Smooth muscle cell (in vitro differentiated cells): ENCODE measurements at regions not wholly inside any gene's neighbourhood (a gene's known extent, or its start where the extent isn't known, plus 50 kb on each side); places are given as distances from the start of the nearest gene placed in this dataset.

Source experiments
- DNase-seq: peaks from one replicate; lab custom pipeline; 2025; ENCODE audit not compliant: unreplicated experiment; lab: John Stamatoyannopoulos, UW
- H2AFZ ChIP-seq: fragments of 200-600 bp; sonication (generic); 2 replicates; pipeline ENCODE4 v1.6.0; 2016; ENCODE audit warnings: antibody characterized with exemption, low read depth, mild to moderate bottlenecking
- H3F3A ChIP-seq: fragments of 200-600 bp; sonication (generic); 2 replicates; pipeline ENCODE4 v1.6.0; 2017; ENCODE audit warnings: antibody characterized with exemption, low read depth
- H3K27ac ChIP-seq: fragments of 200-600 bp; sonication (generic); 2 replicates; pipeline ENCODE4 v1.5.1; 2016; ENCODE audit warnings: low read depth, mild to moderate bottlenecking
- H3K27me3 ChIP-seq: fragments of 200-600 bp; sonication (generic); 2 replicates; pipeline ENCODE4 v1.6.1; 2016; ENCODE audit warnings: low read depth, mild to moderate bottlenecking
- H3K36me3 ChIP-seq: fragments of 200-600 bp; sonication (generic); 2 replicates; pipeline ENCODE4 v1.5.1; 2016; ENCODE audit warnings: low read depth
- H3K4me1 ChIP-seq: fragments of 200-600 bp; sonication (generic); 2 replicates; pipeline ENCODE4 v1.5.1; 2016; ENCODE audit warnings: low read depth
- H3K4me2 ChIP-seq: fragments of 200-600 bp; sonication (generic); 2 replicates; pipeline ENCODE4 v1.6.0; 2016; ENCODE audit warnings: mild to moderate bottlenecking
- H3K4me3 ChIP-seq: fragments of 200-600 bp; sonication (generic); 2 replicates; pipeline ENCODE4 v1.5.1; 2016; ENCODE audit warnings: mild to moderate bottlenecking
- H3K79me2 ChIP-seq: fragments of 200-600 bp; sonication (generic); 2 replicates; pipeline ENCODE4 v1.6.0; 2016; ENCODE audit warnings: low read depth, mild to moderate bottlenecking
- H3K9ac ChIP-seq: fragments of 200-600 bp; sonication (generic); 2 replicates; pipeline ENCODE4 v1.6.0; 2016; ENCODE audit warnings: low read depth
- H3K9me3 ChIP-seq: fragments of 200-600 bp; sonication (generic); replicated peaks from 2 replicates; pipeline ENCODE4 v1.5.1; 2016; ENCODE audit warnings: low read depth
- H4K20me1 ChIP-seq: fragments of 200-600 bp; sonication (generic); 2 replicates; pipeline ENCODE4 v1.6.0; 2016; ENCODE audit warnings: low read depth
- WGBS: methylation state at CpG from one replicate; pipeline ENCODE4 v1.1.7; 2016; ENCODE audit warnings: low lambda C conversion rate; 5-methylcytosine and 5-hydroxymethylcytosine counted together
- TF ChIP-seq, protein P1 (sequence below): fragments of 200-600 bp; sonication (generic); IDR thresholded peaks from 2 replicates; pipeline ENCODE4 v1.5.1; 2017; ENCODE audit warnings: borderline replicate concordance, mild to moderate bottlenecking, antibody characterized with exemption; ENCODE audit not compliant: insufficient read depth, poor library complexity, severe bottlenecking

GRCh38 chr13:68506888-68507551, 1276.9 kb upstream of the PCDH9 start:
- Histone ChIP-seq H3K36me3 (no peaks in the 10 kb centered on the region), H3K27ac (no peak overlapping the region), H3K4me3 (no peak overlapping the region), H3F3A (no peaks in the 10 kb centered on the region), H3K4me1 (no peaks in the 10 kb centered on the region), H4K20me1 (no peaks in the 10 kb centered on the region), H3K27me3 (no peaks in the 10 kb centered on the region), H3K9ac (no peak overlapping the region), H3K79me2 (no peaks in the 10 kb centered on the region), H3K9me3 (no peaks in the 10 kb centered on the region), H2AFZ (no peak overlapping the region), H3K4me2 (no peak overlapping the region)
- TF ChIP-seq, protein P1, sequence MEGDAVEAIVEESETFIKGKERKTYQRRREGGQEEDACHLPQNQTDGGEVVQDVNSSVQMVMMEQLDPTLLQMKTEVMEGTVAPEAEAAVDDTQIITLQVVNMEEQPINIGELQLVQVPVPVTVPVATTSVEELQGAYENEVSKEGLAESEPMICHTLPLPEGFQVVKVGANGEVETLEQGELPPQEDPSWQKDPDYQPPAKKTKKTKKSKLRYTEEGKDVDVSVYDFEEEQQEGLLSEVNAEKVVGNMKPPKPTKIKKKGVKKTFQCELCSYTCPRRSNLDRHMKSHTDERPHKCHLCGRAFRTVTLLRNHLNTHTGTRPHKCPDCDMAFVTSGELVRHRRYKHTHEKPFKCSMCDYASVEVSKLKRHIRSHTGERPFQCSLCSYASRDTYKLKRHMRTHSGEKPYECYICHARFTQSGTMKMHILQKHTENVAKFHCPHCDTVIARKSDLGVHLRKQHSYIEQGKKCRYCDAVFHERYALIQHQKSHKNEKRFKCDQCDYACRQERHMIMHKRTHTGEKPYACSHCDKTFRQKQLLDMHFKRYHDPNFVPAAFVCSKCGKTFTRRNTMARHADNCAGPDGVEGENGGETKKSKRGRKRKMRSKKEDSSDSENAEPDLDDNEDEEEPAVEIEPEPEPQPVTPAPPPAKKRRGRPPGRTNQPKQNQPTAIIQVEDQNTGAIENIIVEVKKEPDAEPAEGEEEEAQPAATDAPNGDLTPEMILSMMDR = no peak
- DNase-seq = no peak
- WGBS = 75% methylated on average over 8 of the region's 8 CpGs

DNA sequence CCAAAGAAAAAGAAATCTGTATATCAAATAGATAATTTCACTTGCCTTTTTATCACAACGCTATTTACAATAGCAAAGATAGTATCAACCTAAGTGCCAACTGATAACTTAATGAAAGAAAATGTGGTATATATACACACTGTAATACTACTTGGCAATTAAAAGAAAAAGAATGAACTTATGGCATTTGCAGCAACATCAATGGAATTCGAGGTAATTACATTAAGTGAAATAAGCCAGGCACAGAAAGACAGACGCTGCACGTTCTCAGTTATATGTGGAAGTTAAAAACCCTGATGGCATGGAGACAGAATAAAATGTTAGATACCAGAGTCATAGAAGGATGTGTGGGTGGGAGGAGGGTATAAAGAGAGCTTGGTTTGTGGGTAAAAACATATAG, 1260.5 kb upstream of the PCDH9 start:
- no peaks in the 10 kb centered on the region for H4K20me1 ChIP-seq
- H3K4me1 ChIP-seq = no peaks in the 10 kb centered on the region
- H3K27ac ChIP-seq = no peak overlapping the region
- DNase-seq = no peak
- TF ChIP-seq, protein P1 = no peak
- no peaks in the 10 kb centered on the region for H3K36me3 ChIP-seq
- no peak overlapping the region for H3K4me2 ChIP-seq
- H2AFZ ChIP-seq = no peak overlapping the region
- H3K27me3 ChIP-seq = no peaks in the 10 kb centered on the region
- H3K79me2 ChIP-seq = no peaks in the 10 kb centered on the region
- 62% methylated on average over 4 of the region's 4 CpGs for whole genome bisulfite sequencing
- H3K4me3 ChIP-seq = no peak overlapping the region
- no peak overlapping the region for H3K9ac ChIP-seq
- no peaks in the 10 kb centered on the region for H3K9me3 ChIP-seq
- H3F3A ChIP-seq = no peaks in the 10 kb centered on the region

DNA sequence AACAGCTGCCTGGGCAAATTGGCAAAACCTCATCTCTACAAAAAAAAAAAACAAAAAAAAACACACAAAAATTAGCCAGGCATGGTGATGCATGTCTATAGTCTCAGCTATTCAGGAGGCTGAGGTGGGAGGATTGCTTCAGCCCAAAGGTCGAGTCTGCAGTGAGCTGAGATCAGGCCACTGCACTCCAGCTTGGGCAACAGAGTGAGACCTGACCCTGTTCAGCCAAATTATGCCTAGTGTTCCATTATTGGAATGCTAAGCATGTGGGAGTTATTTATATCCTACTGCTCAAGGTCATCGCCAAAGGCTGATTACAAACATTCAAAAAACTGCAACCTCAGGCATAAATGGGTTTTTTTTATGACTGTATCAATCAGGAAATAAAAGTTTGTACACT, 1251.0 kb upstream of the PCDH9 start:
- no peaks in the 10 kb centered on the region for H3F3A ChIP-seq
- H3K27ac ChIP-seq = no peak overlapping the region
- no peak overlapping the region for H3K4me2 ChIP-seq
- H3K9me3 ChIP-seq = no peaks in the 10 kb centered on the region
- WGBS = 85% methylated on average over 2 of the region's 2 CpGs
- H3K36me3 ChIP-seq = no peaks in the 10 kb centered on the region
- no peaks in the 10 kb centered on the region for H3K4me1 ChIP-seq
- H3K9ac ChIP-seq = no peak overlapping the region
- H4K20me1 ChIP-seq = no peaks in the 10 kb centered on the region
- DNase-seq = no peak
- H2AFZ ChIP-seq = no peak overlapping the region
- TF ChIP-seq, protein P1 = no peak
- H3K79me2 ChIP-seq = no peaks in the 10 kb centered on the region
- no peaks in the 10 kb centered on the region for H3K27me3 ChIP-seq
- H3K4me3 ChIP-seq = no peak overlapping the region

- Histone ChIP-seq H3K27me3 (no peaks in the 10 kb centered on the region), H3K36me3 (no peaks in the 10 kb centered on the region), H3K9me3 (no peaks in the 10 kb centered on the region), H3K9ac (no peak overlapping the region), H3K4me2 (no peak overlapping the region), H3K4me1 (no peaks in the 10 kb centered on the region), H3K79me2 (no peaks in the 10 kb centered on the region), H3K4me3 (no peak overlapping the region), H2AFZ (no peak overlapping the region), H3F3A (no peaks in the 10 kb centered on the region), H3K27ac (no peak overlapping the region), H4K20me1 (no peaks in the 10 kb centered on the region)
- 84% methylated on average over 1 of the region's 1 CpG for WGBS
- TF ChIP-seq, protein P1 = no peak
- no peak for DNase-seq
Measured at GRCh38 chr13:68473834-68474326, 1243.7 kb upstream of the PCDH9 start.
